CD4-positive, CD25-positive, alpha-beta regulatory T cell (primary cell): ENCODE measurements at regions not wholly inside any gene's neighbourhood (a gene's known extent, or its start where the extent isn't known, plus 50 kb on each side); places are given as distances from the start of the nearest gene placed in this dataset.
"Not testable (repeated sequence)": the region's sequence is repeated elsewhere in the genome, so short reads cannot be mapped to it uniquely, and the experiment has no call there.

ENCODE experiments used
- ATAC-seq, 2 donors: fragments of 150-1000 bp; cut with Tn5 transposase; one replicate each; pipeline ENCODE4 v1.10.0; 2021; ENCODE audit warnings: low read depth in 2 of 2, moderate number of reproducible peaks in 2 of 2, moderate library complexity in 1 of 2
- DNase-seq, 3 donors: peaks; one replicate each; pipeline versions ENCODE4 v3.0.0 to v3.0.0-alpha.2; 2012 to 2022; ENCODE audit warnings: mixed read lengths in 1 of 3
- H3K27ac ChIP-seq: one replicate; pipeline ENCODE4 v1.7.0; 2013; ENCODE audit warnings: mild to moderate bottlenecking, low read length; ENCODE audit not compliant: insufficient read depth, poor library complexity, severe bottlenecking
- H3K27me3 ChIP-seq: one replicate; pipeline ENCODE4 v1.7.0; 2013; ENCODE audit warnings: low read length; ENCODE audit not compliant: control insufficient read depth, insufficient read depth
- H3K36me3 ChIP-seq: one replicate; pipeline ENCODE4 v1.7.0; 2013; ENCODE audit warnings: mild to moderate bottlenecking, low read length, moderate library complexity; ENCODE audit not compliant: control insufficient read depth, insufficient read depth
- H3K4me1 ChIP-seq: 2 replicates; pipeline ENCODE4 v1.7.0; 2013; ENCODE audit warnings: mild to moderate bottlenecking, low read length; ENCODE audit not compliant: insufficient read depth, control insufficient read depth, poor library complexity, severe bottlenecking
- H3K4me3 ChIP-seq: one replicate; pipeline ENCODE4 v1.7.0; 2013; ENCODE audit warnings: low read depth, mild to moderate bottlenecking, low read length, moderate library complexity
- H3K9me3 ChIP-seq, 2 experiments: 1 replicate in 1 of 2; 2 replicates in 1 of 2; pipeline ENCODE4 v1.7.0; 2013; ENCODE audit warnings: low read length in 2 of 2, mild to moderate bottlenecking in 1 of 2, moderate library complexity in 1 of 2; ENCODE audit not compliant: control insufficient read depth in 2 of 2
- H3K27ac Mint-ChIP-seq, 3 donors: one replicate each; pipeline ENCODE4 v1.8.0; 2020 to 2022; ENCODE audit warnings: mild to moderate bottlenecking in 3 of 3, mixed read lengths in 3 of 3, moderate library complexity in 2 of 3
- H3K27me3 Mint-ChIP-seq: one replicate; pipeline ENCODE4 v1.8.0; 2022; ENCODE audit warnings: mild to moderate bottlenecking, mixed read lengths
- H3K36me3 Mint-ChIP-seq: one replicate; pipeline ENCODE4 v1.8.0; 2020; ENCODE audit warnings: mixed read lengths
- H3K4me1 Mint-ChIP-seq, 4 donors: one replicate each; pipeline ENCODE4 v1.8.0; 2020 to 2022; ENCODE audit warnings: mixed read lengths in 4 of 4, mild to moderate bottlenecking in 1 of 4
- H3K4me3 Mint-ChIP-seq, 4 donors: one replicate each; pipeline ENCODE4 v1.8.0; 2020 to 2022; ENCODE audit warnings: mild to moderate bottlenecking in 4 of 4, mixed read lengths in 4 of 4, moderate library complexity in 3 of 4
- H3K9me3 Mint-ChIP-seq, 7 donors: one replicate each; pipeline ENCODE4 v1.8.0; 2020 to 2022; ENCODE audit warnings: mixed read lengths in 7 of 7, mild to moderate bottlenecking in 3 of 7, moderate library complexity in 2 of 7

- Mint-ChIP-seq H3K27ac (no peak overlapping the region), H3K4me1 (no peaks in the 10 kb centered on the region), H3K36me3 (no peaks in the 10 kb centered on the region), H3K27me3 (no peaks in the 10 kb centered on the region), H3K9me3 (peaks cover 1 to 18% (median 6%) of the 10 kb centered on the region in 7 donors), H3K4me3 (no peak overlapping the region)
- ATAC-seq (no peak), DNase-seq (no peak)
- no peaks in the 10 kb centered on the region for H3K36me3 ChIP-seq
- H3K4me3 ChIP-seq, result no peak overlapping the region
- H3K27ac ChIP-seq, result no peak overlapping the region
- H3K27me3 ChIP-seq, result no peaks in the 10 kb centered on the region
- no peaks in the 10 kb centered on the region for H3K9me3 ChIP-seq
- no peaks in the 10 kb centered on the region for H3K4me1 ChIP-seq
These were observed 351.5 kb upstream of the AUTS2 start for GRCh38 chr7:69246758-69247157.

- H3K27me3 Mint-ChIP-seq, ATAC-seq, H3K4me1 ChIP-seq, DNase-seq, H3K36me3 Mint-ChIP-seq, H3K27ac Mint-ChIP-seq, H3K4me3 ChIP-seq, H3K4me3 Mint-ChIP-seq, H3K27ac ChIP-seq, H3K4me1 Mint-ChIP-seq, H3K27me3 ChIP-seq, H3K36me3 ChIP-seq, H3K9me3 ChIP-seq: not testable (repeated sequence)
- H3K9me3 Mint-ChIP-seq, result peaks cover 0 to 18% (median 8%) of the 10 kb centered on the region in 7 donors
These were observed 349.9 kb upstream of the AUTS2 start for GRCh38 chr7:69248382-69248828.

GRCh38 chr7:69250958-69251357 lies 347.3 kb upstream of the AUTS2 start:
- Mint-ChIP-seq H3K36me3 (no peaks in the 10 kb centered on the region), H3K9me3 (peaks cover 0 to 19% (median 9%) of the 10 kb centered on the region in 7 donors), H3K27me3 (no peaks in the 10 kb centered on the region), H3K4me1 (no peaks in the 10 kb centered on the region), H3K27ac (no peak overlapping the region), H3K4me3 (no peak overlapping the region)
- no peak overlapping the region for H3K4me3 ChIP-seq
- H3K36me3 ChIP-seq, result no peaks in the 10 kb centered on the region
- H3K9me3 ChIP-seq, result peaks cover 0 to 3% of the 10 kb centered on the region in 2 experiments
- H3K4me1 ChIP-seq, result no peaks in the 10 kb centered on the region
- ATAC-seq (no peak), DNase-seq (no peak)
- no peaks in the 10 kb centered on the region for H3K27me3 ChIP-seq
- H3K27ac ChIP-seq, result no peak overlapping the region

- DNase-seq, result no peak
- Mint-ChIP-seq H3K36me3 (no peaks in the 10 kb centered on the region), H3K4me3 (no peak overlapping the region), H3K4me1 (no peaks in the 10 kb centered on the region), H3K27me3 (no peaks in the 10 kb centered on the region), H3K27ac (no peak overlapping the region), H3K9me3 (peaks cover 1 to 25% (median 14%) of the 10 kb centered on the region in 7 donors)
- Histone ChIP-seq H3K9me3 (peaks cover 0 to 4% of the 10 kb centered on the region in 2 experiments), H3K27me3 (no peaks in the 10 kb centered on the region), H3K4me3 (no peak overlapping the region), H3K27ac (no peak overlapping the region), H3K4me1 (no peaks in the 10 kb centered on the region), H3K36me3 (no peaks in the 10 kb centered on the region)
- no peak for ATAC-seq
These were observed 343.6 kb upstream of the AUTS2 start for GRCh38 chr7:69254643-69255042.

GRCh38 chr7:69256634-69257081 lies 341.6 kb upstream of the AUTS2 start:
- Mint-ChIP-seq H3K4me3 (no peak overlapping the region), H3K4me1 (no peaks in the 10 kb centered on the region), H3K27ac (no peak overlapping the region), H3K27me3 (no peaks in the 10 kb centered on the region), H3K36me3 (no peaks in the 10 kb centered on the region), H3K9me3 (peaks cover 1 to 20% (median 14%) of the 10 kb centered on the region in 7 donors)
- no peaks in the 10 kb centered on the region for H3K4me1 ChIP-seq
- peaks cover 0 to 4% of the 10 kb centered on the region in 2 experiments for H3K9me3 ChIP-seq
- ATAC-seq (no peak), DNase-seq (no peak)
- no peaks in the 10 kb centered on the region for H3K36me3 ChIP-seq
- H3K27me3 ChIP-seq, result no peaks in the 10 kb centered on the region
- no peak overlapping the region for H3K4me3 ChIP-seq
- no peak overlapping the region for H3K27ac ChIP-seq

- Mint-ChIP-seq H3K36me3 (no peaks in the 10 kb centered on the region), H3K27me3 (no peaks in the 10 kb centered on the region)
These were observed 340.7 kb upstream of the AUTS2 start for GRCh38 chr7:69257592-69257991.

GRCh38 chr7:69259445-69259844 lies 338.8 kb upstream of the AUTS2 start:
- no peaks in the 10 kb centered on the region for H3K36me3 ChIP-seq

More at GRCh38 chr7:69257592-69257991, 340.7 kb upstream of the AUTS2 start:
- H3K4me1 ChIP-seq, result no peaks in the 10 kb centered on the region
- no peak overlapping the region for H3K4me3 ChIP-seq
- Mint-ChIP-seq H3K9me3 (peaks cover 1 to 20% (median 14%) of the 10 kb centered on the region in 7 donors), H3K27ac (no peak overlapping the region), H3K4me1 (no peaks in the 10 kb centered on the region), H3K4me3 (no peak overlapping the region)
- ATAC-seq (no peak), DNase-seq (no peak)
- no peak overlapping the region for H3K27ac ChIP-seq
- H3K36me3 ChIP-seq, result no peaks in the 10 kb centered on the region
- H3K27me3 ChIP-seq, result no peaks in the 10 kb centered on the region
- H3K9me3 ChIP-seq, result peaks cover 0 to 4% of the 10 kb centered on the region in 2 experiments

GRCh38 chr7:69260023-69260422 lies 338.3 kb upstream of the AUTS2 start:
- no peaks in the 10 kb centered on the region for H3K4me1 ChIP-seq
- no peaks in the 10 kb centered on the region for H3K4me1 Mint-ChIP-seq
- no peak overlapping the region for H3K4me3 ChIP-seq
- peaks cover 0 to 4% of the 10 kb centered on the region in 2 experiments for H3K9me3 ChIP-seq
- DNase-seq (no peak), ATAC-seq (no peak)
- H3K4me3 Mint-ChIP-seq, result no peak overlapping the region
- no peak overlapping the region for H3K27ac ChIP-seq
- no peak overlapping the region for H3K27ac Mint-ChIP-seq
- no peaks in the 10 kb centered on the region for H3K27me3 Mint-ChIP-seq
- H3K9me3 Mint-ChIP-seq, result peaks cover 0 to 17% (median 10%) of the 10 kb centered on the region in 7 donors
- H3K36me3 ChIP-seq, result no peaks in the 10 kb centered on the region
- H3K36me3 Mint-ChIP-seq, result no peaks in the 10 kb centered on the region
- H3K27me3 ChIP-seq, result no peaks in the 10 kb centered on the region

More at GRCh38 chr7:69259445-69259844, 338.8 kb upstream of the AUTS2 start:
- no peak for DNase-seq
- Mint-ChIP-seq H3K27ac (no peak overlapping the region), H3K4me3 (no peak overlapping the region), H3K4me1 (no peaks in the 10 kb centered on the region), H3K36me3 (no peaks in the 10 kb centered on the region), H3K9me3 (peaks cover 0 to 20% (median 12%) of the 10 kb centered on the region in 7 donors), H3K27me3 (no peaks in the 10 kb centered on the region)
- Histone ChIP-seq H3K27me3 (no peaks in the 10 kb centered on the region), H3K27ac (no peak overlapping the region), H3K4me3 (no peak overlapping the region), H3K4me1 (no peaks in the 10 kb centered on the region), H3K9me3 (peaks cover 0 to 4% of the 10 kb centered on the region in 2 experiments)
- ATAC-seq, result no peak
